A549 (cell line): ENCODE measurements at regions not wholly inside any gene's neighbourhood (a gene's known extent, or its start where the extent isn't known, plus 50 kb on each side); places are given as distances from the start of the nearest gene placed in this dataset.

Experiments
- CBX8 ChIP-seq: fragments of 200-600 bp; sonication (generic); IDR thresholded peaks from 2 replicates; pipeline ENCODE4 v1.6.1; 2016
- ESRRA ChIP-seq: fragments of 150-350 bp; IDR thresholded peaks from 2 replicates; pipeline ENCODE4 v1.6.1; 2014; ENCODE audit warnings: mild to moderate bottlenecking, low read length, borderline replicate concordance
- HEYL ChIP-seq: fragments of 250-450 bp; sonication (Bioruptor Pico); IDR thresholded peaks from 2 replicates; pipeline ENCODE4 v1.8.0; 2021; ENCODE audit warnings: mild to moderate bottlenecking, moderate library complexity
- POLR2A ChIP-seq: IDR thresholded peaks from 2 replicates; pipeline ENCODE4 v1.6.1; 2012; ENCODE audit warnings: mild to moderate bottlenecking, low read length
- RAD21 ChIP-seq, 2 experiments: fragments of >200 bp in 1 of 2; sonication (Bioruptor Twin) in 1 of 2; formaldehyde crosslinking in 1 of 2; IDR thresholded peaks in 1 of 2; conservative IDR thresholded peaks in 1 of 2; 2 replicates in 1 of 2; 3 replicates in 1 of 2; pipeline ENCODE4 v1.6.1; 2012 to 2018; ENCODE audit warnings: inconsistent platforms in 1 of 2
- RCOR1 ChIP-seq: fragments of 150-350 bp; IDR thresholded peaks from 2 replicates; pipeline ENCODE4 v1.6.1; 2014; ENCODE audit warnings: antibody characterized with exemption, low read length, low read depth
- ZFP36 ChIP-seq: fragments of 450-650 bp; IDR thresholded peaks from 2 replicates; pipeline ENCODE4 v1.6.1; 2014; ENCODE audit warnings: borderline replicate concordance; ENCODE audit not compliant: partially characterized antibody
- TF ChIP-seq, protein P1 (sequence below): fragments of >200 bp; sonication (Bioruptor Twin); formaldehyde crosslinking; IDR thresholded peaks from 3 replicates; pipeline ENCODE4 v1.5.1; 2016
- TF ChIP-seq, protein P2 (sequence below): IDR thresholded peaks from 2 replicates; pipeline ENCODE4 v1.6.1; 2012

DNA sequence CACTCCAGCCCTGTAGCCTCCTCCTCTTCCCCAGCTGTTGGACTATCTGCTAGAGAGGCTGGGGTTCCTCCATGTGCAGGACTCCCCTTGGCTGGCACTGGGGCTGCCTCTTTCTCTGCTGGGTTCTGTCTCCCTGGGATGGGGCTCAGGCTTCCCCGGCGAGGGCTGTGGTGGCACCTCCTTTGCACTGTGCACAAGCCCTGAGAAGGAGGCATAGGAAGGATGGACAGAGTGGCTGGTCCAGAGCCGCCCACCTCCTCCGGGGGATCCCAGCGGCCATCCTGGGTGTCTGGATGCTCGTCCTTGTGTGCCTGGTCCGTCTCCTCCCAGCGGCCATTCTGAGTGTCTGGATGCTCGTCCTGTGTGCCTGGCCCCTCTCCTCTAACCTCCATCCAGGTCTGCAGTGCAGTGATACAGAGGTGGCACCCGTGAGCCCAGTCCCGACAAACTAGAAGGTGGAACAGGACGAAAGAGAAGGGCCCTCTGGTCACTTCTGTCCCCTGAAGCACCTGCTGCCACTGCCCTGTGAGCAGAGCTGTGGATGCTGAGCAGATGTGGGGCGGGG, 633.7 kb downstream of the BRD1 start:
- TF ChIP-seq POLR2A (no peak), ESRRA (no peak), HEYL (CRISPR knock-in tag) (no peak), RAD21 (conservative IDR thresholded peaks at IDR 0.05 in 1 of 2, IDR thresholded peaks at IDR 0.05 in 1 of 2) (no peak), CBX8 (no peak), RCOR1 (no peak), ZFP36 (no peak)
- TF ChIP-seq, protein P1, sequence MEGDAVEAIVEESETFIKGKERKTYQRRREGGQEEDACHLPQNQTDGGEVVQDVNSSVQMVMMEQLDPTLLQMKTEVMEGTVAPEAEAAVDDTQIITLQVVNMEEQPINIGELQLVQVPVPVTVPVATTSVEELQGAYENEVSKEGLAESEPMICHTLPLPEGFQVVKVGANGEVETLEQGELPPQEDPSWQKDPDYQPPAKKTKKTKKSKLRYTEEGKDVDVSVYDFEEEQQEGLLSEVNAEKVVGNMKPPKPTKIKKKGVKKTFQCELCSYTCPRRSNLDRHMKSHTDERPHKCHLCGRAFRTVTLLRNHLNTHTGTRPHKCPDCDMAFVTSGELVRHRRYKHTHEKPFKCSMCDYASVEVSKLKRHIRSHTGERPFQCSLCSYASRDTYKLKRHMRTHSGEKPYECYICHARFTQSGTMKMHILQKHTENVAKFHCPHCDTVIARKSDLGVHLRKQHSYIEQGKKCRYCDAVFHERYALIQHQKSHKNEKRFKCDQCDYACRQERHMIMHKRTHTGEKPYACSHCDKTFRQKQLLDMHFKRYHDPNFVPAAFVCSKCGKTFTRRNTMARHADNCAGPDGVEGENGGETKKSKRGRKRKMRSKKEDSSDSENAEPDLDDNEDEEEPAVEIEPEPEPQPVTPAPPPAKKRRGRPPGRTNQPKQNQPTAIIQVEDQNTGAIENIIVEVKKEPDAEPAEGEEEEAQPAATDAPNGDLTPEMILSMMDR: no peak
- TF ChIP-seq, protein P2, sequence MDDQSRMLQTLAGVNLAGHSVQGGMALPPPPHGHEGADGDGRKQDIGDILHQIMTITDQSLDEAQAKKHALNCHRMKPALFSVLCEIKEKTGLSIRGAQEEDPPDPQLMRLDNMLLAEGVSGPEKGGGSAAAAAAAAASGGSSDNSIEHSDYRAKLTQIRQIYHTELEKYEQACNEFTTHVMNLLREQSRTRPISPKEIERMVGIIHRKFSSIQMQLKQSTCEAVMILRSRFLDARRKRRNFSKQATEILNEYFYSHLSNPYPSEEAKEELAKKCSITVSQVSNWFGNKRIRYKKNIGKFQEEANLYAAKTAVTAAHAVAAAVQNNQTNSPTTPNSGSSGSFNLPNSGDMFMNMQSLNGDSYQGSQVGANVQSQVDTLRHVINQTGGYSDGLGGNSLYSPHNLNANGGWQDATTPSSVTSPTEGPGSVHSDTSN: no peak
